ENCODE measurements at regions not wholly inside any gene's neighbourhood (a gene's known extent, or its start where the extent isn't known, plus 50 kb on each side); places are given as distances from the start of the nearest gene placed in this dataset.

GRCh38 chr4:110361921-110362320 is 114.0 kb upstream of the ENPEP start:
- TF ChIP-seq CTCF (conservative IDR thresholded peaks at IDR 0.05 in 1 of 2, IDR thresholded peaks at IDR 0.05 in 1 of 2; ENCODE audit: low read depth in 1 of 2, low read length in 2 of 2) (no peak), EZH2 (IDR thresholded peaks at IDR 0.05; ENCODE audit: low read length, missing control alignments) (no peak)

Data from fibroblast of lung (primary cell).